K562 (cell line): ENCODE measurements at regions not wholly inside any gene's neighbourhood (a gene's known extent, or its start where the extent isn't known, plus 50 kb on each side); places are given as distances from the start of the nearest gene placed in this dataset.

Source experiments
- ATAC-seq: fragments of 200-7000 bp; cut with Tn5 transposase; 3 replicates; pipeline ENCODE4 v1.9.1; 2020; ENCODE audit warnings: moderate library complexity
- BruUV-seq: library from RNA; stranded (reverse); fragments of 400-500 nt; replicated peaks from 2 replicates; lab custom pipeline; 2021; lab: Mats Ljungman, UMichigan
- CTCF ChIA-PET: fragments of 300-600 bp; formaldehyde crosslinking; extraction: SDS; loops from one replicate; lab custom pipeline; 2021; ENCODE audit warnings: low intra/inter-chr PET ratio; lab: Yijun Ruan, JAX
- POLR2A ChIA-PET: fragments of 300-600, 350-650 bp; sonication (Branson Sonifier 250); formaldehyde crosslinking; extraction: SDS; loops from one replicate; lab custom pipeline; 2021; ENCODE audit warnings: antibody characterized with exemption, inconsistent platforms; lab: Yijun Ruan, JAX
- DNase-seq, 4 experiments: peaks; one replicate each; pipeline versions ENCODE4 v3.0.0 to v3.0.0-alpha.2; 2011 to 2018; ENCODE audit warnings: low spot score in 3 of 4, mixed read lengths in 3 of 4; ENCODE audit errors: extremely low read depth in 1 of 4
- FAIRE-seq: peaks from 2 replicates; lab custom pipeline; 2011; peaks lifted over from hg19 to GRCh38; lab: Jason Lieb, UNC
- H2AFZ ChIP-seq: 2 replicates; pipeline ENCODE4 v1.6.0; 2011; ENCODE audit warnings: low read depth, low read length, control low read depth, inconsistent platforms
- H3K27ac ChIP-seq: fragments of 200-600 bp; 3 replicates; pipeline ENCODE4 v1.8.0; 2011; ENCODE audit warnings: low read depth, mild to moderate bottlenecking, control low read depth, inconsistent platforms, low read length, moderate library complexity, mixed read lengths; ENCODE audit errors: extremely low read depth
- H3K27me3 ChIP-seq, 2 experiments: fragments of 300-600 bp in 1 of 2; 2 replicates in 1 of 2; 3 replicates in 1 of 2; pipeline versions ENCODE4 v1.6.0 to v1.8.0; 2011; ENCODE audit warnings: inconsistent platforms in 2 of 2, low read length in 2 of 2, mild to moderate bottlenecking in 1 of 2, mixed read lengths in 1 of 2, moderate library complexity in 1 of 2; ENCODE audit not compliant: control insufficient read depth in 2 of 2, insufficient read depth in 2 of 2
- H3K36me3 ChIP-seq: fragments of 300-600 bp; 3 replicates; pipeline ENCODE4 v1.8.0; 2011; ENCODE audit warnings: mild to moderate bottlenecking, low read length, inconsistent platforms; ENCODE audit not compliant: control insufficient read depth, insufficient read depth
- H3K4me1 ChIP-seq, 2 experiments: fragments of 200-600 bp in 1 of 2; replicated peaks in 1 of 2; 2 replicates in 1 of 2; 3 replicates in 1 of 2; pipeline versions ENCODE4 v1.5.1 to v1.8.0; 2011; ENCODE audit warnings: inconsistent platforms in 2 of 2, low read length in 2 of 2, mild to moderate bottlenecking in 1 of 2, mixed read lengths in 1 of 2, moderate library complexity in 1 of 2; ENCODE audit not compliant: control insufficient read depth in 2 of 2, insufficient read depth in 2 of 2
- H3K4me2 ChIP-seq: 2 replicates; pipeline ENCODE4 v1.6.1; 2011; ENCODE audit warnings: low read length, control low read depth, inconsistent platforms, mixed read lengths; ENCODE audit not compliant: insufficient read depth
- H3K4me3 ChIP-seq: fragments of 200-600 bp; sonication (generic), shearing (Covaris generic); 2 replicates; pipeline ENCODE4 v1.5.1; 2016; ENCODE audit warnings: control low read depth, inconsistent platforms
- H3K79me2 ChIP-seq: fragments of 200-600 bp; 3 replicates; pipeline ENCODE4 v1.8.0; 2011; ENCODE audit warnings: low read length, inconsistent platforms; ENCODE audit not compliant: control insufficient read depth, insufficient read depth
- H3K9ac ChIP-seq, 2 experiments: 2 replicates each; pipeline versions ENCODE4 v1.6.0 to v1.6.1; 2011; ENCODE audit warnings: low read depth in 2 of 2, low read length in 2 of 2, control low read depth in 1 of 2, inconsistent platforms in 1 of 2, mild to moderate bottlenecking in 1 of 2, mixed read lengths in 1 of 2; ENCODE audit not compliant: insufficient read depth in 1 of 2
- H3K9me1 ChIP-seq: one replicate; pipeline ENCODE4 v1.6.0; 2011; ENCODE audit warnings: inconsistent platforms, mild to moderate bottlenecking, low read length, moderate library complexity; ENCODE audit not compliant: control insufficient read depth, insufficient read depth
- H3K9me3 ChIP-seq: replicated peaks from 2 replicates; pipeline ENCODE4 v1.5.1; 2011; ENCODE audit warnings: low read depth, low read length, inconsistent platforms; ENCODE audit not compliant: control insufficient read depth, insufficient read depth
- H4K20me1 ChIP-seq: replicated peaks from 2 replicates; pipeline ENCODE4 v1.6.1; 2011; ENCODE audit warnings: low read length, inconsistent platforms, mixed read lengths; ENCODE audit not compliant: control insufficient read depth, insufficient read depth
- ESRRA ChIP-seq: fragments of 450-650 bp; IDR thresholded peaks from 2 replicates; pipeline ENCODE4 v1.6.1; 2014; ENCODE audit warnings: low read depth, mild to moderate bottlenecking, moderate library complexity, borderline replicate concordance
- MEIS2 ChIP-seq: fragments of 450-650 bp; IDR thresholded peaks from 2 replicates; pipeline ENCODE4 v1.6.1; 2014; ENCODE audit warnings: mild to moderate bottlenecking; ENCODE audit not compliant: partially characterized antibody
- PTBP1 ChIP-seq: fragments of 200-400 bp; formaldehyde crosslinking; IDR thresholded peaks from 2 replicates; pipeline ENCODE4 v1.6.1; 2017; ENCODE audit warnings: low read depth, low read length
- RBM14 ChIP-seq: fragments of 200-400 bp; formaldehyde crosslinking; IDR thresholded peaks from 2 replicates; pipeline ENCODE4 v1.6.1; 2018; ENCODE audit warnings: low read depth, mild to moderate bottlenecking, low read length, moderate library complexity, borderline replicate concordance; ENCODE audit not compliant: insufficient read depth
- RBM15 ChIP-seq: fragments of 200-400 bp; formaldehyde crosslinking; IDR thresholded peaks from 2 replicates; pipeline ENCODE4 v1.6.1; 2018; ENCODE audit warnings: mild to moderate bottlenecking, low read length, moderate library complexity; ENCODE audit not compliant: insufficient read depth
- TCF7 ChIP-seq: sonication (generic); IDR thresholded peaks from 2 replicates; pipeline ENCODE4 v1.6.1; 2016; ENCODE audit warnings: antibody characterized with exemption, borderline replicate concordance
- ZNF347 ChIP-seq: fragments of 450-650 bp; formaldehyde crosslinking; IDR thresholded peaks from 2 replicates; pipeline ENCODE4 v1.4.0; 2020; ENCODE audit warnings: low read depth, mild to moderate bottlenecking, moderate library complexity
- ZNF41 ChIP-seq: fragments of 250-450 bp; sonication (Bioruptor Pico); conservative IDR thresholded peaks from 2 replicates; pipeline ENCODE4 v1.4.0; 2020; ENCODE audit warnings: mild to moderate bottlenecking
- ZNF586 ChIP-seq: fragments of 450-650 bp; formaldehyde crosslinking; conservative IDR thresholded peaks from 2 replicates; pipeline ENCODE4 v1.4.0; 2020; ENCODE audit warnings: mild to moderate bottlenecking, moderate library complexity
- WGBS: fragments of 100-300 bp; shearing (Covaris generic); methylation state at CpG from one replicate; pipeline ENCODE4 v1.1.6; 2016; ENCODE audit warnings: low coverage, mixed read lengths; ENCODE audit not compliant: insufficient coverage; ENCODE audit errors: missing lambda C conversion rate; 5-methylcytosine and 5-hydroxymethylcytosine counted together
- in situ Hi-C: fragments of 300-500 bp; cut with MboI; formaldehyde crosslinking; loops from 4 replicates; pipeline ENCODE4 v1.15.0; 2018; ENCODE audit warnings: inconsistent platforms, mixed read lengths
- intact Hi-C: fragments of 100-400 bp; cut with micrococcal nuclease; formaldehyde crosslinking; loops from 2 replicates; pipeline ENCODE4 v1.14.2; 2022
- TF ChIP-seq, protein P1 (sequence below): fragments of 250-450 bp; sonication (Bioruptor Pico); IDR thresholded peaks from 2 replicates; pipeline ENCODE4 v1.4.0; 2020; ENCODE audit warnings: borderline replicate concordance

DNA sequence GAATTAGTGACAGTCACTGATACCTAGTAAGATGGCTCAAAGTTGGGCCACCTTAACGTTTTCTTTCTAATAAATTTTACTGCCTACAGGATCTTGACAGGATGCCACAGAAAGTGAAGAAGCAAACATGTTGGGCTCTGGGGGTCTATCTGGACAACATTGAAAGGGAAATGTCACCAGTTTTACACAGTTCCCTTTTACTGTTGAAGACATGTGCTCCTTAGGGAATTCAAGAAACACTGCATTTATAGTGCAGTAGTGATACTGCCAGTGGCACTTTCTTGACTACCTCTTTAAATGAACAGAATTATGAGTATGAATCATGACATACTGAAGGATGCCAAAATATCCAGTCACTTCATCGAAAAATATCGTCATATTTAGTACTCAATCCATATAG is 269.3 kb upstream of the SYT10 start:
- no peaks in the 10 kb centered on the region for H3K9me1 ChIP-seq
- DNase-seq (no peak), ATAC-seq (no peak)
- H3K4me2 ChIP-seq: no peak overlapping the region
- WGBS: 31% methylated on average over 3 of the region's 3 CpGs
- intact Hi-C loops: no loop called here
- H2AFZ ChIP-seq: no peak overlapping the region
- TF ChIP-seq, protein P1, sequence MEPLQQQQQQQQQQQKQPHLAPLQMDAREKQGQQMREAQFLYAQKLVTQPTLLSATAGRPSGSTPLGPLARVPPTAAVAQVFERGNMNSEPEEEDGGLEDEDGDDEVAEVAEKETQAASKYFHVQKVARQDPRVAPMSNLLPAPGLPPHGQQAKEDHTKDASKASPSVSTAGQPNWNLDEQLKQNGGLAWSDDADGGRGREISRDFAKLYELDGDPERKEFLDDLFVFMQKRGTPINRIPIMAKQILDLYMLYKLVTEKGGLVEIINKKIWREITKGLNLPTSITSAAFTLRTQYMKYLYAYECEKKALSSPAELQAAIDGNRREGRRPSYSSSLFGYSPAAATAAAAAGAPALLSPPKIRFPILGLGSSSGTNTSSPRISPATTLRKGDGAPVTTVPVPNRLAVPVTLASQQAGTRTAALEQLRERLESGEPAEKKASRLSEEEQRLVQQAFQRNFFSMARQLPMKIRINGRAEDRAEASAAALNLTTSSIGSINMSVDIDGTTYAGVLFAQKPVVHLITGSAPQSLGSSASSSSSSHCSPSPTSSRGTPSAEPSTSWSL: no peak
- TF ChIP-seq ZNF586 (CRISPR knock-in tag): no peak
- TF ChIP-seq, all 486 proteins: peak for 0
- ChIA-PET CTCF (no interaction called here), POLR2A (no interaction called here)
- H4K20me1 ChIP-seq: no peaks in the 10 kb centered on the region
- no peak overlapping the region for H3K4me3 ChIP-seq
- no peaks in the 10 kb centered on the region for H3K4me1 ChIP-seq
- no peaks in the 10 kb centered on the region for H3K36me3 ChIP-seq
- in situ Hi-C loops: no loop called here
- no peak for FAIRE-seq
- no peak overlapping the region for H3K9ac ChIP-seq
- H3K27ac ChIP-seq: no peak overlapping the region
- no peaks in the 10 kb centered on the region for H3K27me3 ChIP-seq
- H3K79me2 ChIP-seq: no peaks in the 10 kb centered on the region
- no TSS peak for BruUV-seq
- no peaks in the 10 kb centered on the region for H3K9me3 ChIP-seq

DNA sequence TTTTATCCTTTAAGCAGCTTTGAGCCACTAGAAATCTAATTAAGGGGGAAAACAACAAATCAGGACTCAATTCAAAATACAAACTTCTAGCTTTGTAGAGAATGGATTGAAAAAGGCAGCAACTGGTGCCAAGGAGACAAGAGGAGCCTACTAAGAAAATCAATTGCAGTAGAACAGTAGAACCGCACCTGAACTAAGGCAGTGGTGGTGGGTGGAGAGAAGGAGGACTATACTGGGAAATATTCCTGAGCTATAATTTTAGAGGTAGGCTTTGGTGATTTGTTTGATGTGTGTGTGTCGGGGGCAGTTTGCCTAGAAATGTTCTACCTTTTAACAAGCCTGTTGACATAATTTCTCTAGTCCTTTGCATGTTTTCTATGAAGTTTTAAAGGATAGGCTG is 270.9 kb upstream of the SYT10 start:
- Histone ChIP-seq H2AFZ (0 out of 2 replicates have a peak overlapping the region, but pooled peaks have one; percentile 18), H3K9me3 (no peaks in the 10 kb centered on the region), H4K20me1 (no peaks in the 10 kb centered on the region), H3K27me3 (no peaks in the 10 kb centered on the region), H3K36me3 (no peaks in the 10 kb centered on the region), H3K9me1 (no peaks in the 10 kb centered on the region), H3K4me2 (no peak overlapping the region), H3K79me2 (no peaks in the 10 kb centered on the region), H3K4me1 (no peaks in the 10 kb centered on the region), H3K9ac (no peak overlapping the region), H3K27ac (no peak overlapping the region), H3K4me3 (no peak overlapping the region)
- ATAC-seq: no peak
- no TSS peak for BruUV-seq
- no peak for DNase-seq
- no peak for FAIRE-seq
- 16% methylated on average over 2 of the region's 2 CpGs for WGBS
- intact Hi-C loops: no loop called here
- ChIA-PET POLR2A (interaction anchor here (1.5 kb wide), 1 partner anchor 20 kb away, joined by 3 read pairs; no protein-coding TSS in a partner anchor), CTCF (no interaction called here)
- in situ Hi-C loops: no loop called here
- TF ChIP-seq ESRRA (no peak), RBM15 (no peak), PTBP1 (no peak), ZNF347 (CRISPR knock-in tag) (no peak), RBM14 (no peak), ZNF41 (CRISPR knock-in tag) (no peak), MEIS2 (no peak), TCF7 (no peak)
